ENCODE measurements at regions not wholly inside any gene's neighbourhood (a gene's known extent, or its start where the extent isn't known, plus 50 kb on each side); places are given as distances from the start of the nearest gene placed in this dataset.

GRCh38 chr18:24584205-24584604 lies 123.8 kb downstream of the HRH4 start:
- ChIA-PET CTCF (no interaction called here), POLR2A (no interaction called here)
- no peak for DNase-seq (ENCODE audit: low read depth, low spot score)
- H3K27ac ChIP-seq (ENCODE audit: low read depth, low read length): no peak overlapping the region
- H3K9me3 ChIP-seq (ENCODE audit: control insufficient read depth, insufficient read depth, low read length): no peaks in the 10 kb centered on the region
- no peak overlapping the region for H3K4me3 ChIP-seq (ENCODE audit: low read depth, low read length)
- peaks cover 9% of the 10 kb centered on the region for H3K27me3 ChIP-seq (ENCODE audit: control insufficient read depth, insufficient read depth, low read length)
- TF ChIP-seq, protein P1, sequence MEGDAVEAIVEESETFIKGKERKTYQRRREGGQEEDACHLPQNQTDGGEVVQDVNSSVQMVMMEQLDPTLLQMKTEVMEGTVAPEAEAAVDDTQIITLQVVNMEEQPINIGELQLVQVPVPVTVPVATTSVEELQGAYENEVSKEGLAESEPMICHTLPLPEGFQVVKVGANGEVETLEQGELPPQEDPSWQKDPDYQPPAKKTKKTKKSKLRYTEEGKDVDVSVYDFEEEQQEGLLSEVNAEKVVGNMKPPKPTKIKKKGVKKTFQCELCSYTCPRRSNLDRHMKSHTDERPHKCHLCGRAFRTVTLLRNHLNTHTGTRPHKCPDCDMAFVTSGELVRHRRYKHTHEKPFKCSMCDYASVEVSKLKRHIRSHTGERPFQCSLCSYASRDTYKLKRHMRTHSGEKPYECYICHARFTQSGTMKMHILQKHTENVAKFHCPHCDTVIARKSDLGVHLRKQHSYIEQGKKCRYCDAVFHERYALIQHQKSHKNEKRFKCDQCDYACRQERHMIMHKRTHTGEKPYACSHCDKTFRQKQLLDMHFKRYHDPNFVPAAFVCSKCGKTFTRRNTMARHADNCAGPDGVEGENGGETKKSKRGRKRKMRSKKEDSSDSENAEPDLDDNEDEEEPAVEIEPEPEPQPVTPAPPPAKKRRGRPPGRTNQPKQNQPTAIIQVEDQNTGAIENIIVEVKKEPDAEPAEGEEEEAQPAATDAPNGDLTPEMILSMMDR (IDR thresholded peaks at IDR 0.05; ENCODE audit: low read depth, low read length): no peak

- DNase-seq (ENCODE audit: low read depth, low spot score): no peak
- CTCF ChIA-PET: no interaction called here
- POLR2A ChIA-PET: no interaction called here
These were observed 124.4 kb downstream of the HRH4 start for GRCh38 chr18:24584813-24585212.

GRCh38 chr18:24585996-24586566 lies 125.6 kb downstream of the HRH4 start:
- no peak for DNase-seq (ENCODE audit: low read depth, low spot score)
- ChIA-PET CTCF (no interaction called here), POLR2A (no interaction called here)
- no peak overlapping the region for H3K4me3 ChIP-seq (ENCODE audit: low read depth, low read length)
- H3K27me3 ChIP-seq (ENCODE audit: control insufficient read depth, insufficient read depth, low read length): peaks cover 9% of the 10 kb centered on the region
- H3K27ac ChIP-seq (ENCODE audit: low read depth, low read length): no peak overlapping the region
- TF ChIP-seq, protein P1 (IDR thresholded peaks at IDR 0.05; ENCODE audit: low read depth, low read length): no peak
- H3K9me3 ChIP-seq (ENCODE audit: control insufficient read depth, insufficient read depth, low read length): no peaks in the 10 kb centered on the region

More at GRCh38 chr18:24584813-24585212, 124.4 kb downstream of the HRH4 start:
- TF ChIP-seq, protein P1 (IDR thresholded peaks at IDR 0.05; ENCODE audit: low read depth, low read length): no peak
- H3K4me3 ChIP-seq (ENCODE audit: low read depth, low read length): no peak overlapping the region
- H3K27me3 ChIP-seq (ENCODE audit: control insufficient read depth, insufficient read depth, low read length): peaks cover 9% of the 10 kb centered on the region
- no peaks in the 10 kb centered on the region for H3K9me3 ChIP-seq (ENCODE audit: control insufficient read depth, insufficient read depth, low read length)
- H3K27ac ChIP-seq (ENCODE audit: low read depth, low read length): no peak overlapping the region

GRCh38 chr18:24586662-24587360 lies 126.4 kb downstream of the HRH4 start:
- ChIA-PET POLR2A (no interaction called here), CTCF (interaction anchor here (0.5 kb wide), 1 partner anchor 1247 kb away, joined by 3 read pairs; no protein-coding TSS in a partner anchor)
- Histone ChIP-seq H3K27me3 (ENCODE audit: control insufficient read depth, insufficient read depth, low read length) (peaks cover 9% of the 10 kb centered on the region), H3K9me3 (ENCODE audit: control insufficient read depth, insufficient read depth, low read length) (no peaks in the 10 kb centered on the region), H3K27ac (ENCODE audit: low read depth, low read length) (no peak overlapping the region), H3K4me3 (ENCODE audit: low read depth, low read length) (no peak overlapping the region)
- DNase-seq (ENCODE audit: low read depth, low spot score): no peak
- TF ChIP-seq, protein P1 (IDR thresholded peaks at IDR 0.05; ENCODE audit: low read depth, low read length): no peak

- Histone ChIP-seq H3K27me3 (ENCODE audit: control insufficient read depth, insufficient read depth, low read length) (peaks cover 9% of the 10 kb centered on the region), H3K27ac (ENCODE audit: low read depth, low read length) (no peak overlapping the region), H3K4me3 (ENCODE audit: low read depth, low read length) (no peak overlapping the region), H3K9me3 (ENCODE audit: control insufficient read depth, insufficient read depth, low read length) (no peaks in the 10 kb centered on the region)
- TF ChIP-seq, protein P1 (IDR thresholded peaks at IDR 0.05; ENCODE audit: low read depth, low read length): no peak
- POLR2A ChIA-PET: no interaction called here
- CTCF ChIA-PET: interaction anchor here (0.9 kb wide), 1 partner anchor 10 kb away, joined by 3 read pairs; no protein-coding TSS in a partner anchor
- no peak for DNase-seq (ENCODE audit: low read depth, low spot score)
These were observed 128.0 kb downstream of the HRH4 start for GRCh38 chr18:24588440-24588839.
